ENCODE measurements at regions not wholly inside any gene's neighbourhood (a gene's known extent, or its start where the extent isn't known, plus 50 kb on each side); places are given as distances from the start of the nearest gene placed in this dataset.

GRCh38 chr5:158487664-158488063, 612.1 kb downstream of the EBF1 start:
- TF ChIP-seq CTCF (IDR thresholded peaks at IDR 0.05; ENCODE audit: poor library complexity) (no peak), EZH2 (IDR thresholded peaks at IDR 0.05; ENCODE audit: borderline replicate concordance) (no peak), EZH2phosphoT487 (IDR thresholded peaks at IDR 0.05; ENCODE audit: low read depth, severe bottlenecking, unreplicated experiment) (no peak)
